ENCODE measurements at regions not wholly inside any gene's neighbourhood (a gene's known extent, or its start where the extent isn't known, plus 50 kb on each side); places are given as distances from the start of the nearest gene placed in this dataset.
"Not testable (repeated sequence)": the region's sequence is repeated elsewhere in the genome, so short reads cannot be mapped to it uniquely, and the experiment has no call there.

GRCh38 chr18:65671621-65672415, 79.0 kb upstream of the CDH7 start:
- no peak for DNase-seq (ENCODE audit: low read depth)

DNA sequence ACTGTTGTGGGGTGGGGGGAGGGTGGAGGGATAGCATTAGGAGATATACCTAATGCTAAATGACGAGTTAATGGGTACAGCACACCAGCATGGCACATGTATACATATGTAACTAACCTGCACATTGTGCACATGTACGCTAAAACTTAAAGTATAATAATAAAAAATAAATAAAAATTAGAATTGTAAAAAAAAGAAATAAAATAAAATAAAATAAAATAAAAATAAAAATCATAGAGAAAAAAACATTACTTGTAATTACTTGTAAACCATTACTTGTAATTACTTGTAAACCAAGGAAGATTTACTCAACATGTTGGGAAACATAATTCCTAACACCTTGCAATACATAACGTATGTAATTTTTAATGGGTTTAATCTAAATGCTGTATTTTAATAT, 80.7 kb upstream of the CDH7 start:
- not testable (repeated sequence) for DNase-seq (ENCODE audit: low read depth)

- no peak for DNase-seq (ENCODE audit: low read depth)
These were observed 89.4 kb upstream of the CDH7 start for GRCh38 chr18:65661391-65661790.

DNA sequence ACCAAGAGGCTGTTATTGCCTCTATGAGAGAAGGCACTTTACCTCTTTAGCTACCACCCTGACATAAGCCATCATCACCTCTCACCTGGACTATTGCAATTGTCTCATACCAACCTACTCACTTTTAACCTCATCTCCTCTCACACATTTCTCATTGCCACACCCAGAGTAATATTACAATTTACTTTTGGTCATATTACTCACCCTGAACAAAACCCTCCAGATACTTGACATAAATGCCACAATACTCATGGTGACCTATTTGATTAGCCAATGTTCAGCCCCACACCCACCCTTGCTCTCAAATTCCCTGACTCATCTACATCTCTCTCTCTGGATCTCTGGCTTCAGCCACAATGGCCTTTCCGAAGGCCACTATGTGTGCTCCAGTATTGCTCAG, 90.9 kb upstream of the CDH7 start:
- DNase-seq (ENCODE audit: low read depth) = no peak

DNA sequence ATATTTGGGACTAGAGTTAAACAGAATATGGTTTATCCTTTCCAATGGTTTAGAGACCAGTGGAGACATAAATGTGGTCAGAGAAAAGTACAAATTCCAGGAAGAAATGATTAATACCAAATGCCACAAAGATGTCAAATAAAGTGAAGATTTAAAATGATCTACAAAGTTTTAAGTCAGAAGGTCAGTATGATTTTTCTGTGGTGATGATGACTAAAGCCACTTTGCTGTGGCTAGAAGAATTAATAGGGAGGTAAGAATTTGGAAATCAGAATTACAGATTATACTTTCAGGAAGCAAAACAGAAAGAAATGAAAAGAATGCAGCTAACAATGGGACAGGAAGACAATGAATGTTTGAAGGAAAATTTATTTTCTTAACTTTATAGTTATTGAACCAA, 91.5 kb upstream of the CDH7 start:
- DNase-seq (ENCODE audit: low read depth) = no peak

DNA sequence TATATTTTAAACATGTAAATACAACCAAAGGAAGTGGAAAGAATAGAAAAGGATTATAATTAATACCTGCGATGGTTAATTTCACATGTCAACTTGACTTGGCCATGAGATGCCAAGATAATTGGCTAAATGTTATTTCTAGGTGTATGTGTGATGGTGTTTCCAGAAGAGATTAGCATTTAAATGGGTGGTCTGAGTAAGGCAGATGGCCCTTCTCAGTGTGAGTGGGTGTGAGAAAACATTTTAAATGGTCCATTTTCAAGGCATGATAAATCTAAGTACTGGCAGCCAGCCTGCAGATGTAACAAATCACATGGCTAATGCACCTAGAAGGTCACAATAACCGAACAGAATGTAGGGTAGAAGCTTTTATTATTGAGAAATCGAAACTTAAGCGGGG, 99.6 kb upstream of the CDH7 start:
- no peak for DNase-seq (ENCODE audit: low read depth)

DNA sequence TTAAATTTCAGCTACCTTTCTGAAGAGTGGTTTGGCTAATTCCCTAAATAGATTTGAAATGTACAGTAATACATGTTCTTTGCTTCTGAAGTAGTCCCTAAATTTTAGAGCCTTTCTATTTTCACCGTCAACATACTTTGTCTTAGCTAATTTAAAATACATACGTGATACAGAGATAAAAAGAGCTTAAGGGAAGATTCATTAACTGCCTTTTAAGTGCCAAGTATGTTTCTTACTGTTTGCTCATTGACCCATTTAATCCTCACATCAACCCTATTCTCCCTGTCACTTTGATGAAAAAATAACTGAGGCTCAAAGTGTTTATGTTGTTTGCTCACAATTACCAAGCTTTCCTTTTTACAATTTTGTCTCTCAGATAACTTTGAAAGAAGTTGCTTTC, 118.6 kb upstream of the CDH7 start:
- DNase-seq (ENCODE audit: low read depth) = no peak

- no peak for DNase-seq (ENCODE audit: low read depth)
These were observed 119.0 kb upstream of the CDH7 start for GRCh38 chr18:65631766-65632165.

GRCh38 chr18:65628390-65628789, 122.4 kb upstream of the CDH7 start:
- no peak for DNase-seq (ENCODE audit: low read depth)

DNA sequence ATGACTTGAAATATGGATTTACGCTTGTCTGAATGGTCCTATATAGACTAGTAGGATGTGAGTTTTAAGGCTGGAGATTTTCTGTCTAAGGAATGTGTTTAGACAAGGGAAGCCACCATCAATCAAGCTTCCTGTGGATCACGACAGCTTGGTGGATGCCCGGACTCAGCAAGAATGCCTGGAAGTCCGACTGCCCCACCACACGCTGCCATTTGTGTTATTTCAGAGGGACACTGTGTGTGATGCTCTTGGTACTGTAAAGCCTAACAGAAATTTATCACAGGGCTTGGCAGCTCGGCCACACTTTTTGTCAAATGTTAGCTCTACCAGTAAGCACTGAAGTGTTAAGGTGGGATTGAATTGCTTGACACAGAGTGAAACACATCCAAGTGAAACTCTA, 127.1 kb upstream of the CDH7 start:
- DNase-seq (ENCODE audit: low read depth) = no peak

- no peak for DNase-seq (ENCODE audit: low read depth)
These were observed 128.4 kb upstream of the CDH7 start for GRCh38 chr18:65622436-65622835.

GRCh38 chr18:65620076-65620696, 130.6 kb upstream of the CDH7 start:
- DNase-seq (ENCODE audit: low read depth) = no peak

GRCh38 chr18:65610939-65611338, 139.9 kb upstream of the CDH7 start:
- DNase-seq (ENCODE audit: low read depth) = no peak

- no peak for DNase-seq (ENCODE audit: low read depth)
These were observed 142.3 kb upstream of the CDH7 start for GRCh38 chr18:65608471-65608870.

- DNase-seq (ENCODE audit: low read depth) = no peak
These were observed 143.7 kb upstream of the CDH7 start for GRCh38 chr18:65607161-65607560.

GRCh38 chr18:65606551-65607130, 144.2 kb upstream of the CDH7 start:
- no peak for DNase-seq (ENCODE audit: low read depth)

GRCh38 chr18:65605352-65605751, 145.5 kb upstream of the CDH7 start:
- not testable (repeated sequence) for DNase-seq (ENCODE audit: low read depth)

- DNase-seq (ENCODE audit: low read depth) = no peak
These were observed 149.0 kb upstream of the CDH7 start for GRCh38 chr18:65601775-65602174.

- no peak for DNase-seq (ENCODE audit: low read depth)
These were observed 158.4 kb upstream of the CDH7 start for GRCh38 chr18:65592435-65592834.

DNA sequence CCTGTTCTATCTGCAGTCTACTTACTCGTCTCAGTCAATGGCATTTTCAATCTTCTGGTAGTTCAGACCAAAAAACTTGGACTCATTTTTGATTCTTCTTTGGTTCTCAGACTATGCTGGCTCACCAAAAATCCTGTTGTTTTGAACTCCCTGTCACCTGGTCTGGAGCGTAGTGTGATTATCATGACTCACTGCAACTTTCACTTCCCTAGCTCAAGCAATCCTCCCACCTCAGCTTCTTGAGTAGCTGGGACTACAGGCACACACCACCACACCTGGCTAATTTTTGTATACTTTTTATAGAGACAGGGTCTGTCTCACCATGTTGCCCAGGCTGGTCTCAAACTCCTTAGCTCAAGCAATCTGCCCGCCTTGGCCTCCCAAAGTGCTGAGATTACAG, 163.3 kb upstream of the CDH7 start:
- no peak for DNase-seq (ENCODE audit: low read depth)

- DNase-seq (ENCODE audit: low read depth) = not testable (repeated sequence)
These were observed 168.7 kb upstream of the CDH7 start for GRCh38 chr18:65582094-65582493.

DNA sequence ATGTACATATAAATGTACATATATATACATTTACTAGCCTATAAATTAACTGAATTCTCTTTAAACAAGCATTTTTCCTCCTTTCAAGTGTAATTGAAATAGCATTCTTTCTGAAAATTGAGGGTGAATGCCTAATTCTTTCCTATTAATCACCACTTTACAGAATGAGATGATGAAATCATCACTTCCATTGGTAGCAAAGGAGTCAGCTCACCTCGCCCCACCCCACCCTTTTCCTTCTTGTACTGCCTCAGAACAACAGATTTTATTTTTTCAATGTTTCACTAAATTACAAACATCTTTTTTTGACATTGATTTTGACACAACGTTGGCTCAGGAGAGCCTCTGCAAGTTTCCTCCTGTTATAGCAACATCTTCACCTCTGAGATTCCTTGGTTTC, 181.9 kb upstream of the CDH7 start:
- DNase-seq (ENCODE audit: low read depth) = no peak

DNA sequence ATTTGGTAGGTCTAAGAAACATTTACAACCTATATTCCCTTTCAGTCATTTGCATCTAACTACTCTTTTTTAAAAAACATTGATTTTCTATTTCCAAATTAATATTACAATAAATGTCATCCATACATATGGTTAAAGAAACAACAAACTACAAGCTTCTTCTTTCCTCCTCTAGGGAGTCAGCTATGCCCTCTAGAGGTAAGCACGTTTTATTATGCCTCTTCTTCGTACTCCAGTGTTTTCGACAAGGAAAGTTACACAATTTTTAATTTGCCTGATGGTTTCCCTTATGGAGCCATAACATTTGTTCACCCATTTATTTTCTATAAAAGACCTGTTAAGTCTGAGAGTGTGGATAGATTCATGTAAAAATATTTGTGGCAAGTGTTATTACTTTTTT, 183.4 kb upstream of the CDH7 start:
- DNase-seq (ENCODE audit: low read depth) = peak; percentile 1
